Common myeloid progenitor, CD34-positive (primary cell): ENCODE measurements at regions not wholly inside any gene's neighbourhood (a gene's known extent, or its start where the extent isn't known, plus 50 kb on each side); places are given as distances from the start of the nearest gene placed in this dataset.

Source experiments
- CTCF ChIA-PET: fragments of 350-600 bp; sonication (Branson Sonifier 250); formaldehyde crosslinking; loops from one replicate; lab custom pipeline; 2021; ENCODE audit warnings: antibody characterized with exemption; lab: Charles Lee
- POLR2A ChIA-PET: fragments of 350-600 bp; sonication (Branson Sonifier 250); formaldehyde crosslinking; loops from one replicate; lab custom pipeline; 2021; ENCODE audit warnings: antibody characterized with exemption; lab: Charles Lee
- DNase-seq, 3 donors: peaks; one replicate each; pipeline versions ENCODE4 v3.0.0 to v3.0.0-alpha.2; 2013
- H3K27ac ChIP-seq, 2 experiments: 1 replicate in 1 of 2; 2 replicates in 1 of 2; pipeline ENCODE4 v1.7.0; 2013; ENCODE audit warnings: inconsistent platforms in 2 of 2, low read length in 2 of 2, mild to moderate bottlenecking in 2 of 2, low read depth in 1 of 2, moderate library complexity in 1 of 2; ENCODE audit not compliant: severe bottlenecking in 2 of 2, insufficient read depth in 1 of 2, poor library complexity in 1 of 2
- H3K27me3 ChIP-seq, 5 experiments: replicated peaks in 2 of 5; 1 replicate in 3 of 5; 2 replicates in 2 of 5; pipeline versions ENCODE4 v1.6.1 to v1.7.0; 2013; ENCODE audit warnings: low read length in 4 of 5, mild to moderate bottlenecking in 2 of 5, moderate library complexity in 2 of 5, inconsistent platforms in 1 of 5; ENCODE audit not compliant: insufficient read depth in 5 of 5, control insufficient read depth in 4 of 5
- H3K36me3 ChIP-seq, 4 experiments: 1 replicate in 2 of 4; 2 replicates in 2 of 4; pipeline versions ENCODE4 v1.6.1 to v1.7.0; 2013; ENCODE audit warnings: low read length in 3 of 4, control low read depth in 1 of 4, mild to moderate bottlenecking in 1 of 4; ENCODE audit not compliant: control insufficient read depth in 4 of 4, insufficient read depth in 4 of 4
- H3K4me1 ChIP-seq, 4 experiments: 1 replicate in 3 of 4; 2 replicates in 1 of 4; pipeline versions ENCODE4 v1.6.1 to v1.7.1; 2013; ENCODE audit warnings: low read length in 3 of 4, mild to moderate bottlenecking in 3 of 4, control low read depth in 1 of 4, inconsistent platforms in 1 of 4, moderate library complexity in 1 of 4; ENCODE audit not compliant: control insufficient read depth in 4 of 4, insufficient read depth in 4 of 4; ENCODE audit errors: control extremely low read depth in 1 of 4
- H3K4me3 ChIP-seq, 7 experiments: 1 replicate in 4 of 7; 2 replicates in 3 of 7; pipeline versions ENCODE4 v1.5.1 to v1.7.0; 2013; ENCODE audit warnings: mild to moderate bottlenecking in 7 of 7, low read length in 6 of 7, moderate library complexity in 6 of 7, inconsistent platforms in 2 of 7, low read depth in 2 of 7, control low read depth in 1 of 7; ENCODE audit not compliant: insufficient read depth in 4 of 7, control insufficient read depth in 1 of 7; ENCODE audit errors: extremely low read depth in 1 of 7
- H3K9me3 ChIP-seq, 5 experiments: 1 replicate in 4 of 5; 2 replicates in 1 of 5; pipeline versions ENCODE4 v1.6.1 to v1.7.1; 2013; ENCODE audit warnings: low read length in 4 of 5, mild to moderate bottlenecking in 2 of 5, inconsistent platforms in 1 of 5, low read depth in 1 of 5, moderate library complexity in 1 of 5; ENCODE audit not compliant: control insufficient read depth in 4 of 5, insufficient read depth in 2 of 5; ENCODE audit errors: control extremely low read depth in 1 of 5
- WGBS: methylation state at CpG from one replicate; pipeline ENCODE4 v1.1.5; 2013; ENCODE audit not compliant: insufficient coverage; 5-methylcytosine and 5-hydroxymethylcytosine counted together

- ChIA-PET POLR2A (no interaction called here), CTCF (no interaction called here)
- H3K4me1 ChIP-seq, result no peaks in the 10 kb centered on the region
- H3K27ac ChIP-seq, result no peak overlapping the region
- no peaks in the 10 kb centered on the region for H3K36me3 ChIP-seq
- no peaks in the 10 kb centered on the region for H3K27me3 ChIP-seq
- no peaks in the 10 kb centered on the region for H3K9me3 ChIP-seq
- H3K4me3 ChIP-seq, result no peak overlapping the region
- DNase-seq, result no peak
- WGBS, result no CpG with 5 or more reads among the region's 2 CpGs
These were observed 222.2 kb upstream of the TENM4 start for GRCh38 chr11:79663017-79663416.

- no peaks in the 10 kb centered on the region for H3K9me3 ChIP-seq
- ChIA-PET POLR2A (no interaction called here), CTCF (no interaction called here)
- no peaks in the 10 kb centered on the region for H3K36me3 ChIP-seq
- H3K4me3 ChIP-seq, result no peak overlapping the region
- H3K27me3 ChIP-seq, result no peaks in the 10 kb centered on the region
- no peaks in the 10 kb centered on the region for H3K4me1 ChIP-seq
- no peak for DNase-seq
- no peak overlapping the region for H3K27ac ChIP-seq
- WGBS, result 100% methylated on average over 1 of the region's 2 CpGs
These were observed 220.5 kb upstream of the TENM4 start for GRCh38 chr11:79661373-79661772.

- Histone ChIP-seq H3K4me3 (no peak overlapping the region), H3K27me3 (no peaks in the 10 kb centered on the region), H3K36me3 (no peaks in the 10 kb centered on the region), H3K4me1 (no peaks in the 10 kb centered on the region), H3K9me3 (no peaks in the 10 kb centered on the region), H3K27ac (no peak overlapping the region)
- ChIA-PET POLR2A (no interaction called here), CTCF (no interaction called here)
- DNase-seq, result no peak
- WGBS, result 97% methylated on average over 3 of the region's 5 CpGs
These were observed 208.1 kb upstream of the TENM4 start for GRCh38 chr11:79648766-79649520.

GRCh38 chr11:79637219-79637618 lies 196.4 kb upstream of the TENM4 start:
- WGBS, result 90% methylated on average over 6 of the region's 6 CpGs
- no peak for DNase-seq
- no peaks in the 10 kb centered on the region for H3K4me1 ChIP-seq
- ChIA-PET CTCF (interaction anchor here (0.8 kb wide), 1 partner anchor 9 kb away, joined by 4 read pairs; no protein-coding TSS in a partner anchor), POLR2A (no interaction called here)
- no peaks in the 10 kb centered on the region for H3K27me3 ChIP-seq
- no peaks in the 10 kb centered on the region for H3K9me3 ChIP-seq
- H3K4me3 ChIP-seq, result no peak overlapping the region
- H3K27ac ChIP-seq, result no peak overlapping the region
- H3K36me3 ChIP-seq, result no peaks in the 10 kb centered on the region

GRCh38 chr11:79634905-79635304 lies 194.1 kb upstream of the TENM4 start:
- ChIA-PET CTCF (interaction anchor here (0.6 kb wide), 1 partner anchor 1862 kb away, joined by 3 read pairs; no protein-coding TSS in a partner anchor), POLR2A (no interaction called here)
- Histone ChIP-seq H3K9me3 (no peaks in the 10 kb centered on the region), H3K27ac (no peak overlapping the region), H3K27me3 (peaks cover 0 to 2% (median 0%) of the 10 kb centered on the region in 5 experiments), H3K4me1 (no peaks in the 10 kb centered on the region), H3K4me3 (no peak overlapping the region), H3K36me3 (no peaks in the 10 kb centered on the region)
- DNase-seq, result no peak
- WGBS, result 91% methylated on average over 3 of the region's 3 CpGs

- POLR2A ChIA-PET, result no interaction called here
- CTCF ChIA-PET, result no interaction called here
- DNase-seq, result no peak
- Histone ChIP-seq H3K27me3 (peaks cover 0 to 2% (median 0%) of the 10 kb centered on the region in 5 experiments), H3K27ac (no peak overlapping the region), H3K36me3 (no peaks in the 10 kb centered on the region), H3K9me3 (peaks cover 0 to 2% (median 0%) of the 10 kb centered on the region in 5 experiments), H3K4me1 (no peaks in the 10 kb centered on the region), H3K4me3 (no peak overlapping the region)
- WGBS, result 84% methylated on average over 5 of the region's 6 CpGs
These were observed 186.5 kb upstream of the TENM4 start for GRCh38 chr11:79627281-79627680.

GRCh38 chr11:79626135-79627075 lies 185.6 kb upstream of the TENM4 start:
- DNase-seq, result no peak
- CTCF ChIA-PET, result no interaction called here
- no CpG with 5 or more reads among the region's 4 CpGs for WGBS

More at GRCh38 chr11:79626135-79627075, 185.6 kb upstream of the TENM4 start:
- Histone ChIP-seq H3K4me1 (no peaks in the 10 kb centered on the region), H3K27me3 (peaks cover 0 to 2% (median 0%) of the 10 kb centered on the region in 5 experiments), H3K9me3 (peaks cover 0 to 2% (median 0%) of the 10 kb centered on the region in 5 experiments), H3K27ac (no peak overlapping the region), H3K36me3 (no peaks in the 10 kb centered on the region), H3K4me3 (no peak overlapping the region)
- POLR2A ChIA-PET, result no interaction called here
